HCT116 (cell line): ENCODE measurements at regions not wholly inside any gene's neighbourhood (a gene's known extent, or its start where the extent isn't known, plus 50 kb on each side); places are given as distances from the start of the nearest gene placed in this dataset.

Experiments
- ATAC-seq: fragments of 200-7000 bp; cut with Tn5 transposase; 2 replicates; pipeline ENCODE4 v1.9.1; 2020; ENCODE audit warnings: mild to moderate bottlenecking, moderate library complexity
- BruUV-seq: library from RNA; stranded (reverse); fragments of 400-500 nt; replicated peaks from 2 replicates; lab custom pipeline; 2021; lab: Mats Ljungman, UMichigan
- CTCF ChIA-PET: fragments of 300-600 bp; sonication (Branson Sonifier 250); formaldehyde crosslinking; loops from one replicate; lab custom pipeline; 2021; ENCODE audit warnings: antibody characterized with exemption; lab: Charles Lee
- POLR2A ChIA-PET: fragments of 300-600, 350-600 bp; sonication (Branson Sonifier 250); formaldehyde crosslinking; loops from one replicate; lab custom pipeline; 2021; ENCODE audit warnings: antibody characterized with exemption; lab: Charles Lee
- RAD21 ChIA-PET, 2 experiments: fragments of 300-600 bp; sonication (Branson Sonifier 250); formaldehyde crosslinking; loops; one replicate each; lab custom pipeline; 2023; ENCODE audit warnings: low total read pairs in 2 of 2; ENCODE audit not compliant: uncharacterized antibody in 2 of 2, unreplicated experiment in 2 of 2, low non-redundant PET in 1 of 2; lab: Charles Lee
- DNase-seq: peaks from one replicate; pipeline ENCODE4 v3.0.0-alpha.2; 2010; ENCODE audit warnings: low read depth, low spot score
- H2AFZ ChIP-seq: fragments of 200-600 bp; shearing (Covaris generic), sonication (generic); 2 replicates; pipeline ENCODE4 v1.6.1; 2017; ENCODE audit warnings: low read depth, mixed run types, mixed read lengths, antibody characterized with exemption, low read length; ENCODE audit not compliant: poor library complexity, severe bottlenecking
- H3K27ac ChIP-seq: 2 replicates; pipeline ENCODE4 v1.5.1; 2012; ENCODE audit warnings: low read depth, low read length
- H3K27me3 ChIP-seq: fragments of 200-600 bp; sonication (generic); 2 replicates; pipeline ENCODE4 v1.6.1; 2016; ENCODE audit warnings: mixed run types, low read length, mixed read lengths; ENCODE audit not compliant: insufficient read depth
- H3K36me3 ChIP-seq, 2 experiments: fragments of 200-500 bp in 1 of 2; fragments of 200-600 bp in 1 of 2; sonication (Bioruptor generic) in 1 of 2; sonication (generic) in 1 of 2; 2 replicates each; pipeline versions ENCODE4 v1.5.1 to v1.6.1; 2014 to 2016; ENCODE audit warnings: low read length in 2 of 2, inconsistent platforms in 1 of 2, mixed read lengths in 1 of 2, mixed run types in 1 of 2; ENCODE audit not compliant: insufficient read depth in 2 of 2, control insufficient read depth in 1 of 2
- H3K4me1 ChIP-seq, 2 experiments: fragments of 200-600 bp in 1 of 2; sonication (generic) in 1 of 2; 2 replicates each; pipeline versions ENCODE4 v1.5.1 to v1.6.1; 2012 to 2017; ENCODE audit warnings: low read length in 2 of 2, inconsistent platforms in 1 of 2, mild to moderate bottlenecking in 1 of 2, mixed read lengths in 1 of 2, mixed run types in 1 of 2, moderate library complexity in 1 of 2; ENCODE audit not compliant: insufficient read depth in 2 of 2, control insufficient read depth in 1 of 2
- H3K4me2 ChIP-seq: fragments of 200-600 bp; sonication (generic); 2 replicates; pipeline ENCODE4 v1.6.1; 2017; ENCODE audit warnings: mixed run types, low read length, mixed read lengths
- H3K4me3 ChIP-seq, 2 experiments: fragments of 200-600 bp in 1 of 2; sonication (generic) in 1 of 2; replicated peaks in 1 of 2; 2 replicates each; pipeline ENCODE4 v1.5.1; 2011 to 2016; ENCODE audit warnings: low read length in 2 of 2, control low read depth in 1 of 2, low read depth in 1 of 2, mild to moderate bottlenecking in 1 of 2, mixed read lengths in 1 of 2, mixed run types in 1 of 2
- H3K79me2 ChIP-seq: fragments of 200-600 bp; sonication (generic); 2 replicates; pipeline ENCODE4 v1.6.1; 2017; ENCODE audit warnings: mild to moderate bottlenecking, mixed run types, low read length, moderate library complexity, mixed read lengths; ENCODE audit not compliant: insufficient read depth
- H3K9ac ChIP-seq: fragments of 200-600 bp; sonication (generic); 2 replicates; pipeline ENCODE4 v1.6.1; 2016; ENCODE audit warnings: low read length, mixed read lengths
- H3K9me2 ChIP-seq: fragments of 200-600 bp; sonication (generic), shearing (Covaris generic); 2 replicates; pipeline ENCODE4 v1.6.1; 2017; ENCODE audit warnings: mixed run types, mild to moderate bottlenecking, moderate library complexity; ENCODE audit not compliant: insufficient read depth
- H3K9me3 ChIP-seq, 2 experiments: fragments of 200-500 bp in 1 of 2; fragments of 200-600 bp in 1 of 2; sonication (Bioruptor generic) in 1 of 2; sonication (generic) in 1 of 2; 2 replicates each; pipeline ENCODE4 v1.6.1; 2014 to 2017; ENCODE audit warnings: low read length in 2 of 2, mixed read lengths in 2 of 2, inconsistent platforms in 1 of 2, low read depth in 1 of 2, mild to moderate bottlenecking in 1 of 2, mixed run types in 1 of 2, moderate library complexity in 1 of 2; ENCODE audit not compliant: control insufficient read depth in 1 of 2, insufficient read depth in 1 of 2
- H4K20me1 ChIP-seq: fragments of 200-600 bp; sonication (generic), shearing (Covaris generic); 2 replicates; pipeline ENCODE4 v1.6.1; 2017; ENCODE audit warnings: mixed run types, mild to moderate bottlenecking, moderate library complexity; ENCODE audit not compliant: insufficient read depth
- CEBPB ChIP-seq: IDR thresholded peaks from 2 replicates; pipeline ENCODE4 v1.6.1; 2012; ENCODE audit warnings: low read depth
- CTCF ChIP-seq, 3 experiments: fragments of 200-600 bp in 1 of 3; sonication (generic) in 1 of 3; IDR thresholded peaks in 2 of 3; conservative IDR thresholded peaks in 1 of 3; 2 replicates each; pipeline ENCODE4 v1.5.1; 2012 to 2017; ENCODE audit warnings: low read depth in 2 of 3, low read length in 2 of 3, antibody characterized with exemption in 1 of 3, borderline replicate concordance in 1 of 3, control low read depth in 1 of 3, mild to moderate bottlenecking in 1 of 3, mixed read lengths in 1 of 3, mixed run types in 1 of 3, moderate library complexity in 1 of 3; ENCODE audit not compliant: insufficient read depth in 1 of 3
- EZH2phosphoT487 ChIP-seq: fragments of 200-600 bp; IDR thresholded peaks from 2 replicates; pipeline ENCODE4 v1.6.1; 2018; ENCODE audit warnings: antibody characterized with exemption, borderline replicate concordance
- ZBTB33 ChIP-seq: IDR thresholded peaks from 2 replicates; pipeline ENCODE4 v1.6.1; 2011; ENCODE audit warnings: mild to moderate bottlenecking, low read length, moderate library complexity; ENCODE audit not compliant: insufficient replicate concordance; ENCODE audit errors: extremely low read depth
- intact Hi-C: fragments of 100-400 bp; cut with micrococcal nuclease; formaldehyde crosslinking; loops from 2 replicates; pipeline ENCODE4 v1.10.0; 2022

GRCh38 chr11:98411777-98412176 is 609.0 kb upstream of the CNTN5 start:
- RAD21 ChIA-PET = no interaction called here
- Histone ChIP-seq H3K27me3 (no peaks in the 10 kb centered on the region), H2AFZ (no peak overlapping the region), H3K4me2 (no peak overlapping the region), H3K9ac (no peak overlapping the region), H4K20me1 (no peaks in the 10 kb centered on the region), H3K79me2 (no peaks in the 10 kb centered on the region), H3K9me2 (no peaks in the 10 kb centered on the region), H3K36me3 (no peaks in the 10 kb centered on the region)
- intact Hi-C loops = no loop called here
- BruUV-seq = no TSS peak
- no peak for DNase-seq
- CTCF ChIA-PET = no interaction called here
- TF ChIP-seq CTCF (IDR thresholded peaks at IDR 0.05 in 2 of 3, conservative IDR thresholded peaks at IDR 0.05 in 1 of 3; ENCODE audit: borderline replicate concordance in 1 of 3, insufficient read depth in 1 of 3, low read depth in 2 of 3, low read length in 2 of 3) (no peak), CEBPB (no peak), EZH2phosphoT487 (no peak), ZBTB33 (no peak)
- TF ChIP-seq, all 23 proteins: peak for 0
- POLR2A ChIA-PET = no interaction called here
- Histone ChIP-seq H3K27ac (no peak overlapping the region), H3K4me1 (no peaks in the 10 kb centered on the region), H3K9me3 (peaks cover 5 to 10% of the 10 kb centered on the region in 2 experiments; a peak in 2 of 4 replicates), H3K4me3 (no peak overlapping the region)
- no peak for ATAC-seq
